ENCODE measurements at regions not wholly inside any gene's neighbourhood (a gene's known extent, or its start where the extent isn't known, plus 50 kb on each side); places are given as distances from the start of the nearest gene placed in this dataset.

DNA sequence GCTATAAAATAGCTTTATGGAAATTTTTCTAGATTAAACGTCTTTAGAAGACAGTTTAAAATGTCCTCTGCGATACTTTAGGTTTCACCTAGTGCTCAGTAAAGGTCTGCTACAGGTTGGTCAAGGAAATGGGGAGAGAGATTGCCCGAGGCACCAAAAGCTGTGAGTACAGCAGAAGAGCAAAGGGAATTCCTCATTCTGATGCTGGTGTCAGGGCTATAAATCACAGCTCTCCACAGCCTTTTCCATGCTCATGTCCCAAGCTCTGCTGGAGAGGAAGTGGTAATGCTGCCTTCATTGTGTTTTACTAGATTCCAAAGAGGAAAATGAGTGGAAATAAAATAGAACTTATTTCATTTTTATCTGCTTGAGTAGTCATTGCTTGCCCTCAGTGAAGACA, 2060.4 kb downstream of the ARAP2 start:
- no peak for DNase-seq

DNA sequence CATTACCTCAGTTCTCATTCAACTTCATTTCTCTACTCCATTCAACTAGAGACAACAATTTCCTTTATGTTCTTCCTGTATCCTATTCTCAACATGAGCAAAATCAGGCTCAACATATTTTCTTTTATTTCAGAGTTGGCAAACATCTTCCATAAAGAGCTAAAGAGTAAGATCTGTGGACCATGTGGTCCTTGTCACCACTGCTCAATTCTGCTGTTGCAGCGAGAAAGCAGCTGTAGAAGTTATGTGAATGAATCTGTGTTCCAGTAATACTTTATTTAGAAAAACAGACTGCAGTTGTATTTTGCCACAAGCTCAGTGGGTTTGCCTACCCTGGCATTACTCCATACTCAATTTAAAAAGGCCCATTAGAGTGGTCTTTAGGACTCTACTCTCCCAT, 2057.3 kb downstream of the ARAP2 start:
- peak; percentile 46 to 49 for DNase-seq

DNA sequence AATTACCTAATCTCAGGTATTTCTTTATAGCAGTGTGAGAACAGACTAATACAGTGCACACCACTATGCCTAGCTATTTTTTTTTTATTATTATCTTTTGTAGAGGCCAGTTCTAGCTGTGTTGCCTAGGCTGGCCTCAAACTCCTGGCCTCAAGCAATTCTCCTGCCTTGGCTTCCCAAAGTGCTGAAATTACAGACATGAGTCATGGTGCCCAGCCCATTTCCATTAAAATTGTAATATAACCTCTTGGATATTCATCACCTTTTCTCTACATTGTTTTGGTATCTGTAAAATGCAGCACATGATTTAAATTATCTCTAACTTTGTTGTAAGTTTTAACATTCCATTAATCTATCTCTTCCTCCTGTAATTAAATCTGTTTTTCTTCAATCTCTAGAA, 2052.9 kb downstream of the ARAP2 start:
- DNase-seq, result no peak

DNA sequence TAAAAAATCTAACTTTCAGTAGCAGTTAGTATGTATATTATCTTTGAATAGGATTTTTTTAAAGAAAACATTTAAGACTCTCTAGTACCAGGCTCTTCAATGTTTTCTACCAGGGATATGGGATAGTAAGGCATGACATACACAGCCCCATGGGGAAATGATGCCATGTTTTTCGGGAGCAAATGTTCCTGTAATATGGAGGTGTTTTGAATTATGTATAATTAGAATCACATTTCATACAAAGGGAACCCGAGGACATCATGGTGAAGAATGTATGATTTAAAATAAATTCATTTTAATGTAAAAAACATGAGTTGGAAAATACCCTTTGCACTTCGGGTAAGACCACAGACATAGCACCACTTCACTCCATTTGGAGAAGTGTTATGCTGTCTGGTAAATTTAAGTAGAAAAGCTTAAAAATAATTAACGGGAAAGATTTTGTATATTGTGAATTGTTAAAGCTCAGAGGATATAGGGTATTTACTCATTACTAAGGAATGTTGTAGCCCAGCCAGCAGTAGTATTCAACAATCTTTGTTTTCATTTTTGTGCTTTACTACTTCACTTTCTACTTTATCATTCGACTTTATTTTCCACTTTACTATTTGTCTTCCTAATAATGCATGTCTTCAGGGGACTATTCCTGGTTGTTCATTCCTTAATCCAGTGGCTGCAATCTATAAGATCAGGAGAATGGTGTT, 2050.7 kb downstream of the ARAP2 start:
- no peak for DNase-seq

DNA sequence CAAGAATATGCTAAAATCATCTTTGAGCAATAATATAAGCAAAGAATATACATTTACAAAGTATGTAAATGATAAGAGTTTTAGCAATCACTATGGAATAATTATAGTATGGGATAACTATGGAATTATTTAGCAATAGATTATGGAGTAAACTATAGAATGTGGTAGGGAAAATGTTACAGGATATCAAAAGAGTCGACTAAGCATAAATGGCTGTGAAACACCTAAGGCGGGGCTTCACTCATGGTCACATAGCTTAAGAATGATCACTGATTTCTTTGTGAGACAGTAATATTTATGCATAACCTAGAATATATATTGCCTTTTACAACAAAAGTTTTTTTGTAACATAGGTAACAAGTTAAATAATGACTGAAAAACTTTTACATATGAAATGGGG, 2049.7 kb downstream of the ARAP2 start:
- DNase-seq, result no peak

DNA sequence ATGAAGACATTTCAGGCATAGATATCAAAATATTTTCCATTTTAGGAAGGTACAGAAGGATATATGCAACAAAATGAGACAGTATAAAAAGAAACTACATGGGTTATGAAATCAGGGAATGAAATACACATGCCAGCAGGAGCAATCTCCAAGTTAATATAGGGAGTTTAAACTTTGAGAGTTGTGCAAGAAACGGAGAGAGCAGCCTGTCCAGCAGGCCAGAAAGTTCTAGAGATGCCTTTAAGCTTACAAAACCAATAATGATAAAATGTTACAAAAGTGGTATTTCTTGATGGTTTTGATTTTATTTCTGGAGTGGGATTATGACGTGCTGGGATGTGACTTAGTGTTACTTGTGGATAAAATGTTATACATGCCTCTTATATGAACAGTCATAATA, 2047.9 kb downstream of the ARAP2 start:
- DNase-seq, result no peak

DNA sequence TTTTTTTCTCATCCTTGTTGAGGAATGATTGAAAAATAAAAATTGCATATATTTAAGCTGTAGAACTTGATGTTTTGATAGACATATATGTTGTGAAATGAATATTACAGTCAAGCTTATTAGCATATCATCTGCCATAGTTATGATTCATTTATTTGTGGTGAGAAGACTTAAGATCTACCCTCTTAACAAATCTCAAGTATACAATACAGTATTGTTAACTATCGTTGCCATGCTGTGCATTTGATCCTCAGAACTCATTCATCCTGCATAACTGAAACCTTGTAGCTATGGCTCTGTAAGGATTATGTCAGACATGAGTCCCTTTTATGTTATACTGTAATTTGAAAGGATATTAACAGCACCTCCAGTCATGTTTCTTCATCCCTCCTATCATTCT, 2045.3 kb downstream of the ARAP2 start:
- no peak for DNase-seq

DNA sequence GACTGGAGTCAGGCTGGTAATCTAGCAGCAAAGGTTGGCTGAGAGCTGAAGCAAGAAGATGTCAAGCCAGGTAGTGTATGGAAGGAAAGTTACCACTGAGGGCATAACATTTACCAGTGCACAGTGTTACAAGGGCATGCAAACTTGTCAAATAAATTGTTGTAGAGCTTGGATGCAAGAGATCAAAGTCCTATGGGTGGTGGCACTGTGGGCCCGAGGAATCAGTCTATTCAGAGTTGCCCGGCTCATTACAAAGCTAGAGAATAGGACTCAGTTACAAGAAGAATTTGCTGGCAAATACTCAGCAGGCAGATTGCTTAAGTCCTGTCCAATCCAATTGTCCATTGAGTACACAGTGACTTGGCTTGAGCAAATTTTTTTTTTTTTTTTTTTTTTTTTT, 2043.8 kb downstream of the ARAP2 start:
- DNase-seq, result no peak

DNA sequence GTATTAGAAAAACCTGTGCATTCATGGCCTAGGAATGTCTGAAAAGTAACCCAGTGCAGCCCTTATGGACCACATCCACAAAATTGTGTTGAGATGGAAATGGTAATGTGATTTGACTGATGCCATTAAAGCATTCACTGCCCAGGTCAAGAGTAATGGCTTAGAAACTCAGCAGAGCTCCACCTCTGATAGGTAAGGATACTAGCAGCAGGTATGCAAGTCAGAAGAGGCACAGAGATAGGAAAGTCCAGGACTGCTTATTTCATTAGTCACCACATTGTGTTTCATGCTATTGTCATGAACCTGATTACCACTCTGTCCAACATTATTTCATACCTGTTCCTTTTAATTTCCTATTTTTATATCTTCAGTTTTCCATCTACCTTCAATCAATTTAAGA, 2042.2 kb downstream of the ARAP2 start:
- no peak for DNase-seq

DNA sequence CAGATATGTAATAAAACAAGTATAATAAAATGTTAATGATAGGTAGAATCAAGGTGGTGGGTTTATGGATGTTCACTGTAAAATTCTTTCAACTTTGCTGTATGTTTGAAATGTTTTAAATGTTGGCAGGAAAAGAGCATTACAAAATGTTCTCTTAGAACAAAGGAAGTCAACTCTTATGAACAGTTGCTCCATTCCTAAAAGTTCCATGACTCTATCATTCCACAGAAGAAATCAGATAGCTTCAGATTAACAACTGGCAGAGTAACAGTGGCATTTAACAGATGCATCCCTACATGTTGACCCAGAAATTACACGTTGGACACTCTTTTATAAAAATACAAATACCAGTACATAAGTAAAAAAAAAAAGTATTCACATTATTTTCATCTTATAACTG, 2023.7 kb downstream of the ARAP2 start:
- no peak for DNase-seq

DNA sequence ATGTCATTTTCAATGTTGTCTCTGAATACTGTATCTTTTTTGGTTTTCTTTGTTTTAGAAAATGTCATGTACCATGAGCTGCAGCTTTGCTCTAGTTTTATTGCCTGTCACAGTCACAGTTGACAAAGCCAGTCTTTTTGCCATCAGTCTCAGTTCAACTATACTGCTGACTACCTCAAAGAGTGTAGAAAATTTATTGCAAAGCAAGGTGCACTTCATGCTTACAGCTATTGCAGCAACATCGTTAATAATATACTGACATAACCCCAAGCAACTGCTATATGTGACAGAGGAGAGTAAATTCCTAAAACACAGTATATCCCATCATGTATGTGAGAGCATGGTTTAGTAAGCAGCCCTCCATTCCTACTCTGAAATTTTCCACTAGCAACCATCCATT, 2022.3 kb downstream of the ARAP2 start:
- DNase-seq, result no peak

DNA sequence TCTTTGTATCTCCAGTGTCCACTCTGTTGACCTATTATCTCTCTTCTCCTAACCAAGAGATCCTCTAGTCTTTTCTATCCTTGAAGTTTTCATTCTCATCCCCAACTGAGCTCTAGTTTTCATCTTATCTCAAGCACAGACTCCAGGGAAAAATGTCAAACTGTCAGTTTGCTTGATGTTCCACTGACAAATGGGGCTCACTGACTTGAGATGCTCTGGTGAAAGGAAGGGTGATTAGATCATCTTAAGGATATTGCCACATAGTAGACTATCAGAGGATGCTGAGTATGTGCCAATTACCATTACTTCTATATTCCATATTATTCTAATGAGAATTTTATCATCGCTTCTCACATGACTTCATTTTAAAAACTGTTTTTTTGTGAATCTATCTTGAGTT, 2008.2 kb downstream of the ARAP2 start:
- DNase-seq, result no peak

DNA sequence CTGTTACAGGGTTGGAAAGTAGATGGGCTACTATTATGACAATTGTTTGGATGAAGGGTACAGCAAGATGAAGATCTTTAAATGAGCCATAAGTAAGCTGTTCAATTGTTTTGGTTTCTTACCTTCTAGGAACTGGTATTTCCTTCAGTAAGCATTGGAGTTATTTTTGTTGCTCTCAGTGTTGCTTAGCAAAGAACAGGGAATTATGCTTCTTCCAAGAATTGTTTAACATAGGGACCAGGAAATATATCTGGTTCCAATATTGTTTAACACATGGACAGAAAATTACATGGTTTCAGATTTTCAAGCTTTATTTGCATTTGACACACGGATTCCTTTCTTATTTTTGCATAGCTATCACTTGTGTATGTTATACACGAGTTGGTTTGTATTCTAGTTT, 1999.0 kb downstream of the ARAP2 start:
- DNase-seq, result no peak

DNA sequence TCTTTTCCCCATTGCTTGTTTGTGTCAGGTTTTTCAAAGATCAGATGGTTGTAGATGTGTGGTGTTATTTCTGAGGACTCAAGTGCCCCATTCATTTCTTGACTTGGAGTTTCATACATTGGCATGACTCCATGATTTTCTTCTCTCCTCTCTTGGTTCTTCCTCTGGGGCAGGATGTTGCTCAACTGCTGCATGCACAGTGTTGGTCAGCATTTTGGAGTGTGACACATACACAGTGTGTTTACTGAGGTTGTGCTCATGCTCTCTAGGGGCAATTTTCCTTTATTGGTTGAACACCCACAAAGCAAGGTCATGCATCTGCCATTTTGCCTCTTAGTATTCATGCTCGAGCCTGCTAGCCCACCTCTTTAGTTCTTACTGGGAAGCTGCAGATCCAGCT, 1993.8 kb downstream of the ARAP2 start:
- no peak for DNase-seq

DNA sequence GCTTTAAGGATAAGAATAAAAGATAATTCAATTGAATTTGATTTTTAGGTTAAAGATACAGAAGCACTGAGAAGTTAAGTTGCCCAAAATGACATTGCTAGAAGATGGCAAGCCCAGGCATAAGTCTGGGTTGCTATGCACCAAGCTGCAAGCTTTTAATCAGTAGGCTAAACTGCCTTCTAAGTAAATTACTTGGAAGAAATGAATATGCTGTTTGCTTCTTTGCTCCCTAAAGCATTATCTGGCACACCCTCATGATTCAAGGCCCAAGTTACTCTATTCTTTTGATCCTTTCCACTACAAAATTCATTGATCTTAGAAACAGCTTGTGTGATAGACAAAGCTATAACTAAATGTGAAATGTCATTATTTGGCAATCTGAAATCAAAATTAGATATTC, 1991.1 kb downstream of the ARAP2 start:
- no peak for DNase-seq

DNA sequence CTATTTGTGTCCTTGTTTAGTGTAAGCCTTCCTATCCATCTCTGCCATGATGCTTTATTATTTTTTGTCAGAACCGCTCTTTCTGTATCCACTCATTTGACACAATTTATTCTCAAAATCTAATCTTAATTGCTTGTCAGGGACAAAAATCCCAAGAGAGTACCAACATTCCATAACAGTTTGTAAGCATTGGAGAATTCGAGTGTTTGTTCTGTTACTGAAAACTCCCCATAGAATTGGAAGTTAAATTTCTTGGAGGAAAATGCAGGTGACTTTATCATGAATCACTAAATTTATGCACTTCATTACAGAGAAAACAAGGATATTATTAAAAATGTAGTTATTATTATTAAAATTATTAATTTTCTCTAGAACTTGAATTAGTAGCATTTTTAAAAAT, 1986.1 kb downstream of the ARAP2 start:
- DNase-seq, result no peak

DNA sequence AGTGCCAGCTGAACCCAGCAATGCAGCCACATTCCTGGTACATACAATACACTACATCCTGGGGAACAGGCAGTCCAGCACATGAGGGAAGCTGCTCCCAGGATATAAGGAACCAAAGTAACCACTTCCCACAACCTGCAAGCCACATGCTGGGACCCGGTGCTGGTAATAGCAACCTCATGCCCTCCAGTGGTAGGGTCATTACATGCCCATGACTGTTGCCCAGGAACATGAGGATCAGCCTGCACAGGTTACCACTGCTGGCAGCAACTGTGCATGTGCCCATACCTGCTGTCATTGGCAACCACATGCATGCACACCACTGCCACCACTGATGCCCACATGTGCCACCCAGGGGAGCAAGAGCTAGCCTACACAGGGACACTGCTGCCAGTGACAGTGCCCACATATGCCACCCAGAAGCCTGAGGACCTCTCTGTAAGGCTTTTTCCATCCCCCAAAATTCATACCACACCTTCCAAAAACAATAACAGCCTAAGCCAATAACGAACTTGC, 1982.5 kb downstream of the ARAP2 start:
- no peak for DNase-seq

DNA sequence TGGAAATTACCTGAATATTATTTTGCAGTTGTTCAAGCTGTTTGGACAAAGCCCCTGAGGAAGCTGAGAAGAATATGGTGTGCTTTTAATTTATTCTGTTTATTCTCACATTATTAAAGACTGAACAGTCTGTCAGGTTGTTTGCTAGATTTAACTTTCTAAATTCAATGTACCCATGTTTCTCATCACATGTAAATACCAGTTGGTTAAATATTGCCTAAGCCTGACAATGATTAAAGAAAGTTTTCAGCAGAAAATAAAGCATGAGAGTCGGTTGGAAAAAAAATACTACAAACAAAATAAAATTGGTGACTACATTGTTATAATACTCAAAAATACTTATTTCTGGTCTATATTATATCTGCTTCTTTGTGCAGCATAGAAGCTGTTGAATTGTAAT, 1974.7 kb downstream of the ARAP2 start:
- no peak for DNase-seq

DNA sequence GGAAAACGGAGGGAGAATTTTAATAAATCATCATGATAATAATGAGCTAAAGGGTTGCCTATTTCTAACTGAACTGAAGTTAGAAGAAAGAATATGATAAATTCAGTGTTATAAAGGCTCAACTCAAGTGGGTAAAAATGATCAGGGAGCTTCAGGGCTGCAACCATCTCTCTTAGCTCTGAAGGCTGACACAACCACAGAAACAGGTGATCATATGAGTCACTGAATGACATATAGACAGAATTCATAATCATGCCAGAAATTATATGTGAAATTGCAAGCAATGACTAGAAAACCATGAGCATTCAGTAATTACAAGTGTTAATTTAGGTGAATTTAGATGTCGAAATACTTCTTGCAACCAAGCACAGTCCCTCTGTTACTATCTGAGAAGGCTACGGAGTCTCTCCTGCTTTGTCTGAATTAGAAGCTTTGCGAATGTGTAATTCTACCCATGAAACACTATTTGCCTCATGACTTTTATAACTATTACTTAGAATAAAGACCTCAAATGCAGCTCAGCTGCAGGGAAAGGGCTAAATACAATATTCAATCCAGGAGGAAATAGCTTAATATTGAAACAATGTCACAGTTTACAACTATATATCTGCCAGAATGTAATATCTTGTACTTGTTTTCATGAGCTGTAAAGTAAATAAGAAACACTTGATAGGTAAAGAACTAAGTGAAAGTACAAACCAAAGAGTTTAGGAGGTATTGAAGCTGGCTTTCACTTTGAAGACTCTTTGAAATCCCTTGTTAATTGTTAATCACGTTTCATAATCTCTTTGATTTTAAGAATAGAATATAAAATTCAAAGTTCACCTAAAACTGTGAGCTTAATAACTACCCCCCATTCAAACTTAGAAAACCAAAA, 1972.6 kb downstream of the ARAP2 start:
- no peak for DNase-seq

DNA sequence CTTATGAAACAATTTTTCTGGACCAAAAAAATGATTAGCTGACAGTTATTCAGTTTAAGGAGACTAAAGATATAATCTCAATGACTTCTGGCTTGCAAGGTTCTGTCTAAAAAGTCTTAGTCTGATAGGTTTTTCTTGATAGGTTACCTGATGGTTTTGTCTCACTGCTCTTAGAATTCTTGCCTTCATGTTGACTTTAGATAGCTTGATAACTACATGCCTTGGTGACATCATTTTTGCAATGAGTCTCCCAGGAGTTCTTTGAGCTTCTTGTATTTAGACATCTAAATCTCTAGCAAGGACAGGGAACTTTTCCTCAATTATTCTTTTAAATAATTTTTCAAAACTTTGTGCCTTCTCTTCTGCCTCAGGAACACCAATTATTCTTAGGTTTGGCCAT, 1965.3 kb downstream of the ARAP2 start:
- no peak for DNase-seq

DNA sequence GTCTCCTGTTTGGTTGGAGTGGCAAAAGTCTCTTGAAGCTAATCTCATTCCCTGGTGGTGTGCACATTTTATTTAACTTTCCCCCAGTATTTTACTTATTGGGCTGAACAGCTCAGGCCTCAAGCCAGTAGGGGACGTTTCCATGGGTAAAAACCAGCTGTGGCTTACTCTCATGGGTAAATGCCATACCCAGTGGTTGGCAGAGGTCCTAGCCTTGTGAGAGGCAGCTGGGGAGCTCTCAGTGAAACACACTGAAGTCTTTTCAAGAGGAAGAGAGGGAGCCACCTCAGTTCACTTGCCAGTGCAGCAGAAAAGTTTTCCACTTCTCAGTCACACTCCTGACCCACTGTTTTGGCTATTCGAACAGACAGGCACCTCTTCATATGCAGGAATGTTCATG, 1964.2 kb downstream of the ARAP2 start:
- no peak for DNase-seq

DNA sequence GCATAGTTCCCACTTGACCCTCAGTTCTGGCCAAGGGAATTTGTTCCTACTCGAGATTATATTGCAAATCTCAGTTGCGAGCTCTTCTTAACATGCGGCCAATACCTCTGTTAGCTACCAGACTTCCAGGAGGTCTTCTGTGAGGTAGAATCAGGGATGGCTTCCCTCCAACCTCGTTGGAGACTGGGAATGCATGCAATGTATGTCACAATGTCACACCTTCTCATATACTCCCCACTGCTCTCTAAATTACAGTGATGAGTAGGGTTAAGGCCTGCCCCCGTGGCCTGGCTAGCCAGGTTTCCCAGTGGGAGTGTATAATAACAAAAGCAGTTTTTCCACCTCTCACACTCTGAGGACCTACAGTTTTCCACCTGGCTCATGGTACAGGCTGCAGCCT, 1962.5 kb downstream of the ARAP2 start:
- no peak for DNase-seq

DNA sequence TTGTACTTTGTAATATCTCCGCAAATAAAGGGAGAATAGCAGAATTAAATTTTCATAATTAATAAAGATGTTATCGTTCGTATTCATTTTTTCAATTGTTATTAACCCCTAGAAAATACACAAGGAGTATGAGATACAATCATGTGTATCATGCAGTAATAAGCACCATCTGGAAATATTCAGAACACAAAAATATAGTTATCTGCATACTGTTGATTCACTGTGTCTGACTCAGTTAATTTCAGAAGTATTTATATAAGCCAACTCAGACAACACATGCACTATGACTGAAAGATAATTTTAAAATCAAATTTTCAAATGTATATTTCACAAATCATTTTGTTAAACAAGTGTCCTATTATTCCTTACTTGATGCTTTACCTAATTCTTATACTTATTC, 1954.8 kb downstream of the ARAP2 start:
- DNase-seq, result no peak
